GM12878 (cell line): ENCODE measurements at regions not wholly inside any gene's neighbourhood (a gene's known extent, or its start where the extent isn't known, plus 50 kb on each side); places are given as distances from the start of the nearest gene placed in this dataset.

ENCODE experiments used
- ATAC-seq: fragments of 200-7000 bp; cut with Tn5 transposase; 3 replicates; pipeline ENCODE4 v1.9.1; 2020; ENCODE audit warnings: mild to moderate bottlenecking, moderate library complexity
- BruUV-seq: library from RNA; stranded (reverse); fragments of 400-500 nt; replicated peaks from 2 replicates; lab custom pipeline; 2021; lab: Mats Ljungman, UMichigan
- CTCF ChIA-PET: fragments of 300-600 bp; sonication (Branson Sonifier 250); formaldehyde crosslinking; extraction: SDS; loops from one replicate; lab custom pipeline; 2021; ENCODE audit warnings: inconsistent platforms; lab: Yijun Ruan, JAX
- POLR2A ChIA-PET: fragments of 350-600 bp; formaldehyde crosslinking; extraction: SDS; loops from one replicate; lab custom pipeline; 2021; ENCODE audit warnings: inconsistent platforms; lab: Charles Lee
- RAD21 ChIA-PET: fragments of 300-600 bp; sonication (Branson Sonifier 250); formaldehyde crosslinking; loops from one replicate; lab custom pipeline; 2023; ENCODE audit warnings: antibody characterized with exemption; ENCODE audit not compliant: unreplicated experiment; lab: Charles Lee
- SMC1A ChIA-PET: fragments of 300-600 bp; sonication (Branson Sonifier 250); formaldehyde crosslinking; loops from one replicate; lab custom pipeline; 2023; ENCODE audit not compliant: unreplicated experiment, uncharacterized antibody; lab: Charles Lee
- DNase-seq: peaks from one replicate; pipeline ENCODE4 v3.0.0-alpha.2; 2011; ENCODE audit warnings: low read depth, low spot score
- FAIRE-seq: peaks from 3 replicates; lab custom pipeline; 2011; peaks lifted over from hg19 to GRCh38; lab: Jason Lieb, UNC
- H2AFZ ChIP-seq: 2 replicates; pipeline ENCODE4 v1.6.0; 2011; ENCODE audit warnings: low read depth, low read length, control low read depth; ENCODE audit not compliant: control insufficient read depth
- H3K27ac ChIP-seq: 2 replicates; pipeline ENCODE4 v1.5.1; 2011; ENCODE audit warnings: control low read depth; ENCODE audit not compliant: control insufficient read depth, insufficient read depth
- H3K27me3 ChIP-seq, 2 experiments: replicated peaks in 1 of 2; 2 replicates each; pipeline versions ENCODE4 v1.6.0 to v1.6.1; 2011; ENCODE audit warnings: low read length in 1 of 2; ENCODE audit not compliant: control insufficient read depth in 2 of 2, insufficient read depth in 2 of 2
- H3K36me3 ChIP-seq, 2 experiments: 2 replicates each; pipeline ENCODE4 v1.5.1; 2011; ENCODE audit warnings: low read length in 1 of 2; ENCODE audit not compliant: control insufficient read depth in 2 of 2, insufficient read depth in 2 of 2
- H3K4me1 ChIP-seq: 2 replicates; pipeline ENCODE4 v1.6.1; 2011; ENCODE audit warnings: mild to moderate bottlenecking, low read length, moderate library complexity, mixed read lengths; ENCODE audit not compliant: control insufficient read depth, insufficient read depth
- H3K4me2 ChIP-seq: 2 replicates; pipeline ENCODE4 v1.6.0; 2011; ENCODE audit warnings: control low read depth; ENCODE audit not compliant: control insufficient read depth, insufficient read depth
- H3K4me3 ChIP-seq: fragments of 200-600 bp; sonication (generic); 2 replicates; pipeline ENCODE4 v1.5.1; 2016
- H3K79me2 ChIP-seq: 2 replicates; pipeline ENCODE4 v1.6.0; 2011; ENCODE audit warnings: low read length; ENCODE audit not compliant: control insufficient read depth, insufficient read depth
- H3K9ac ChIP-seq: 2 replicates; pipeline ENCODE4 v1.8.0; 2011; ENCODE audit warnings: low read length, control low read depth, mixed read lengths; ENCODE audit not compliant: control insufficient read depth, insufficient read depth
- H3K9me3 ChIP-seq: replicated peaks from 3 replicates; pipeline ENCODE4 v1.5.1; 2011; ENCODE audit warnings: mild to moderate bottlenecking, low read length; ENCODE audit not compliant: control insufficient read depth, insufficient read depth
- H4K20me1 ChIP-seq: 2 replicates; pipeline ENCODE4 v1.6.0; 2011; ENCODE audit not compliant: control insufficient read depth, insufficient read depth
- CBFB ChIP-seq: IDR thresholded peaks from 2 replicates; pipeline ENCODE4 v1.6.1; 2016; ENCODE audit warnings: antibody characterized with exemption, low read depth
- CHD2 ChIP-seq: IDR thresholded peaks from 2 replicates; pipeline ENCODE4 v1.6.1; 2011; ENCODE audit warnings: low read depth, low read length, improper control_type of control experiment, borderline replicate concordance
- KAT2A ChIP-seq: conservative IDR thresholded peaks from 2 replicates; pipeline ENCODE4 v1.6.1; 2011; ENCODE audit warnings: low read depth, low read length; ENCODE audit not compliant: control insufficient read depth
- MYC ChIP-seq: IDR thresholded peaks from 2 replicates; pipeline ENCODE4 v1.6.1; 2011; ENCODE audit warnings: mild to moderate bottlenecking, low read length, moderate library complexity, inconsistent platforms; ENCODE audit not compliant: insufficient read depth, insufficient replicate concordance, insufficient read length, severe bottlenecking
- POLR2A ChIP-seq: IDR thresholded peaks from 2 replicates; pipeline ENCODE4 v1.6.1; 2011; ENCODE audit warnings: low read depth, mild to moderate bottlenecking, low read length
- SMAD5 ChIP-seq: IDR thresholded peaks from 2 replicates; pipeline ENCODE4 v1.6.1; 2016; ENCODE audit warnings: antibody characterized with exemption, low read depth
- SREBF2 ChIP-seq: IDR thresholded peaks from 2 replicates; pipeline ENCODE4 v1.6.1; 2012; ENCODE audit warnings: mild to moderate bottlenecking, low read length
- ZBED1 ChIP-seq: IDR thresholded peaks from 2 replicates; pipeline ENCODE4 v1.6.1; 2016; ENCODE audit warnings: borderline replicate concordance
- WGBS: methylation state at CpG from one replicate; pipeline ENCODE4 v1.1.6; 2016; ENCODE audit warnings: low lambda C conversion rate; ENCODE audit not compliant: insufficient replicate concordance, insufficient coverage; ENCODE audit errors: missing lambda C conversion rate; 5-methylcytosine and 5-hydroxymethylcytosine counted together
- in situ Hi-C: fragments of 300-500 bp; cut with MboI; formaldehyde crosslinking; loops from 9 replicates; pipeline ENCODE4 v1.14.3; 2018; ENCODE audit warnings: mixed read lengths
- intact Hi-C: fragments of 100-400 bp; cut with micrococcal nuclease; formaldehyde crosslinking; loops from one replicate; pipeline ENCODE4 v1.14.2; 2022; ENCODE audit not compliant: unreplicated experiment
- TF ChIP-seq, protein P1 (sequence below): IDR thresholded peaks from 2 replicates; pipeline ENCODE4 v1.6.1; 2011; ENCODE audit warnings: low read depth, low read length, improper control_type of control experiment, borderline replicate concordance
- TF ChIP-seq, protein P2 (sequence below): fragments of 450-650 bp; IDR thresholded peaks from 2 replicates; pipeline ENCODE4 v1.6.1; 2016; ENCODE audit warnings: mild to moderate bottlenecking
- TF ChIP-seq, protein P3 (sequence below): fragments of 450-650 bp; IDR thresholded peaks from 2 replicates; pipeline ENCODE4 v1.6.1; 2014; ENCODE audit warnings: mild to moderate bottlenecking

DNA sequence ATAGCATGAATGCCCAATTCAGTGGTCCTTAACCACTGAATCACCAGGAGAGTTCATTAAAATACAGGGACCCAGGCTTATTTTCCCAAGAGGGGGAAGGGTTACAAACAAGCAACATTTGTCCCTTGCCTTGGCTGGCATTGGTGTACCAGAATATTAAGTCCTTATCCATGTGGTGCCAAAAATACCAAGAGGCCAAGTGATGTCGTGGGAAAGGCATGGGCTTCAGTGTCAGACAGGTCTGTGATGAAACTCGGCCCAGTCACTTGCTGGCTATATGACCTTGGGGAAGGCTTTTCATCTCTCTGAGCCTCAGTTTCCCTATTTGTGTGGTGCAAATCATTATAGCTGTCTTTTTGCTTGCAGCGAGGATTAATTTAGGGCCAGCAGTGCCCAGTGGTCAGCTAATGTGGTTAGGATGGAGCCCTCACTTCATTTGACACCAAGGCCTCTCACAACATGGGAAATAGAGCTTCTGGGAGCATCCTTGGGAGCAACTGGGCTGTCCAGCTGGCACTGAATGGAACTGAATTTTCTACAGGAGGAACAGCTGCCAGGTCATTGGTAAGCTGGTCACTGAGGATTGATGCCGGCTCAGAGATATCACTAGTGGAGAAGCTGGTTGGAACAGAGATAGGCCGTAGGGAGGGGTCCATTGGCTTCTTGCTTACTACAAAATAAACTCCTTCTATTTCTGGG lies 77.2 kb upstream of the PPP2R5A start:
- SMC1A ChIA-PET: interaction anchor here (0.6 to 1.2 kb wide), 4 partner anchors 11 to 37 kb away, joined by 3 to 4 read pairs (median 4); no protein-coding TSS in a partner anchor
- no TSS peak for BruUV-seq
- H2AFZ ChIP-seq: no peak overlapping the region
- H3K27me3 ChIP-seq: no peaks in the 10 kb centered on the region
- intact Hi-C loops: no loop called here
- no peak for FAIRE-seq
- 31% methylated on average over 5 of the region's 5 CpGs for WGBS
- DNase-seq: no peak
- in situ Hi-C loops: no loop called here
- RAD21 ChIA-PET: interaction anchor here (1.5 kb wide), 1 partner anchor 137 kb away, joined by 4 read pairs; no protein-coding TSS in a partner anchor
- POLR2A ChIA-PET: interaction anchor here (0.7 kb wide), 1 partner anchor 107 kb away, joined by 5 read pairs; no protein-coding TSS in a partner anchor
- ATAC-seq: no peak
- no peak overlapping the region for H3K27ac ChIP-seq
- CTCF ChIA-PET: interaction anchor here (0.7 kb wide), 1 partner anchor 137 kb away, joined by 3 read pairs; no protein-coding TSS in a partner anchor
- no peaks in the 10 kb centered on the region for H3K9me3 ChIP-seq
- no peaks in the 10 kb centered on the region for H3K79me2 ChIP-seq
- no peak overlapping the region for H3K4me3 ChIP-seq
- TF ChIP-seq SREBF2: no peak
- no peaks in the 10 kb centered on the region for H3K36me3 ChIP-seq
- no peaks in the 10 kb centered on the region for H3K4me1 ChIP-seq
- no peak overlapping the region for H3K4me2 ChIP-seq
- H4K20me1 ChIP-seq: no peaks in the 10 kb centered on the region
- no peak overlapping the region for H3K9ac ChIP-seq

DNA sequence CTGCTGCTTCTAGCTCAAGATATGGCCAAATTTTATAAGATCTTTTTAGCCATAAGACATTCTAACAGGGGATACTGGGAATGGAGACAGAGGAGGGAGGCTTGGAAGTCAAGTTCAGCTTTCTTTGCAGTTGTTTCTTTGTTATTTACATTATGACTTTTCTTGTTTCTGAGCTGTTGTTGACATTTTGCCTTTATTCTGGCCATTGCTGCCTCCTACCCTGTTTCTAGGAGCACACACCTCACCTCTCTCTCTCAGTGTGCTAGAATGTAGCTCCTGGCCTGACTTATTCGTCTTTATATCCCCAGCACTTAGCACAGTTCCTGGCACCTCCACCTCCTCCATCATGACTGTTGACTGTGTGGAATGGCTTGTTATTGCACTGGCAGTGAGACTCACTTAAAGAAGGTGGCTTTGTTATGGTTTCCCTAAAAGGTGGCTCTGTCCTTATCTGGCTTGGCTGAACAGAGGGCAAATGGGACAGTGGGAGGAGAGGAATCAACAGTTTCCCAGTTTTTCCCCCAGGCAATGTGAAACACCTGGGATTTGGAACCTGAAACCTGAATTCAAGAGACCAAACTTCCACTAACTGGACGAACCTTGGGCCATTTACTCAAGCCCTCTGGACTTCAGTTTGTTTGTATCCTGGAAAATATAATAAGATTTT lies 76.1 kb upstream of the PPP2R5A start:
- POLR2A ChIA-PET: interaction anchor here (0.5 to 0.6 kb wide), 2 partner anchors 30 to 50 kb away, joined by 3 to 4 read pairs; no protein-coding TSS in a partner anchor
- RAD21 ChIA-PET: interaction anchor here (0.7 to 1.5 kb wide), 4 partner anchors 46 to 247 kb away, joined by 3 to 6 read pairs (median 4); no protein-coding TSS in a partner anchor
- no peak overlapping the region for H3K4me2 ChIP-seq
- no peak for DNase-seq
- SMC1A ChIA-PET: interaction anchor here (0.6 to 1.8 kb wide), 7 partner anchors 10 to 247 kb away, joined by 3 to 6 read pairs (median 4); no protein-coding TSS in a partner anchor
- BruUV-seq: no TSS peak
- CTCF ChIA-PET: interaction anchor here (0.7 to 1.7 kb wide), 5 partner anchors 10 to 247 kb away, joined by 3 to 6 read pairs (median 4); no protein-coding TSS in a partner anchor
- H3K27ac ChIP-seq: no peak overlapping the region
- H3K79me2 ChIP-seq: no peaks in the 10 kb centered on the region
- no peak for ATAC-seq
- no peak overlapping the region for H2AFZ ChIP-seq
- no peak for FAIRE-seq
- no peak overlapping the region for H3K9ac ChIP-seq
- H4K20me1 ChIP-seq: no peaks in the 10 kb centered on the region
- intact Hi-C loops (no loop called here), in situ Hi-C loops (no loop called here)
- H3K27me3 ChIP-seq: no peaks in the 10 kb centered on the region
- no peaks in the 10 kb centered on the region for H3K9me3 ChIP-seq
- no peak overlapping the region for H3K4me3 ChIP-seq
- no peaks in the 10 kb centered on the region for H3K36me3 ChIP-seq
- H3K4me1 ChIP-seq: no peaks in the 10 kb centered on the region
- WGBS: 0% methylated on average over 2 of the region's 2 CpGs
- TF ChIP-seq MYC: no peak
- TF ChIP-seq, protein P1, sequence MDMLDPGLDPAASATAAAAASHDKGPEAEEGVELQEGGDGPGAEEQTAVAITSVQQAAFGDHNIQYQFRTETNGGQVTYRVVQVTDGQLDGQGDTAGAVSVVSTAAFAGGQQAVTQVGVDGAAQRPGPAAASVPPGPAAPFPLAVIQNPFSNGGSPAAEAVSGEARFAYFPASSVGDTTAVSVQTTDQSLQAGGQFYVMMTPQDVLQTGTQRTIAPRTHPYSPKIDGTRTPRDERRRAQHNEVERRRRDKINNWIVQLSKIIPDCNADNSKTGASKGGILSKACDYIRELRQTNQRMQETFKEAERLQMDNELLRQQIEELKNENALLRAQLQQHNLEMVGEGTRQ: no peak
- no peak for TF ChIP-seq CBFB
- no peak for TF ChIP-seq POLR2A
- no peak for TF ChIP-seq SMAD5
- TF ChIP-seq, protein P2, sequence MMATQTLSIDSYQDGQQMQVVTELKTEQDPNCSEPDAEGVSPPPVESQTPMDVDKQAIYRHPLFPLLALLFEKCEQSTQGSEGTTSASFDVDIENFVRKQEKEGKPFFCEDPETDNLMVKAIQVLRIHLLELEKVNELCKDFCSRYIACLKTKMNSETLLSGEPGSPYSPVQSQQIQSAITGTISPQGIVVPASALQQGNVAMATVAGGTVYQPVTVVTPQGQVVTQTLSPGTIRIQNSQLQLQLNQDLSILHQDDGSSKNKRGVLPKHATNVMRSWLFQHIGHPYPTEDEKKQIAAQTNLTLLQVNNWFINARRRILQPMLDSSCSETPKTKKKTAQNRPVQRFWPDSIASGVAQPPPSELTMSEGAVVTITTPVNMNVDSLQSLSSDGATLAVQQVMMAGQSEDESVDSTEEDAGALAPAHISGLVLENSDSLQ: no peak
- TF ChIP-seq ZBED1: no peak
- TF ChIP-seq KAT2A: no peak
- TF ChIP-seq, protein P3, sequence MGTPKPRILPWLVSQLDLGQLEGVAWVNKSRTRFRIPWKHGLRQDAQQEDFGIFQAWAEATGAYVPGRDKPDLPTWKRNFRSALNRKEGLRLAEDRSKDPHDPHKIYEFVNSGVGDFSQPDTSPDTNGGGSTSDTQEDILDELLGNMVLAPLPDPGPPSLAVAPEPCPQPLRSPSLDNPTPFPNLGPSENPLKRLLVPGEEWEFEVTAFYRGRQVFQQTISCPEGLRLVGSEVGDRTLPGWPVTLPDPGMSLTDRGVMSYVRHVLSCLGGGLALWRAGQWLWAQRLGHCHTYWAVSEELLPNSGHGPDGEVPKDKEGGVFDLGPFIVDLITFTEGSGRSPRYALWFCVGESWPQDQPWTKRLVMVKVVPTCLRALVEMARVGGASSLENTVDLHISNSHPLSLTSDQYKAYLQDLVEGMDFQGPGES: no peak
- TF ChIP-seq CHD2: no peak
